ENCODE measurements at regions not wholly inside any gene's neighbourhood (a gene's known extent, or its start where the extent isn't known, plus 50 kb on each side); places are given as distances from the start of the nearest gene placed in this dataset.

- Histone ChIP-seq H3K9me3 (replicated peaks; ENCODE audit: control insufficient read depth, insufficient read depth, low read length) (no peaks in the 10 kb centered on the region), H3K4me1 (ENCODE audit: control insufficient read depth, extremely low read depth, insufficient read depth, low read length) (no peaks in the 10 kb centered on the region), H4K20me1 (replicated peaks; ENCODE audit: control insufficient read depth, extremely low read depth, insufficient read depth, low read length) (no peaks in the 10 kb centered on the region), H3K79me2 (ENCODE audit: control insufficient read depth, insufficient read depth, low read length) (no peaks in the 10 kb centered on the region), H2AFZ (ENCODE audit: low read depth, low read length) (no peak overlapping the region), H3K27me3 (ENCODE audit: control insufficient read depth in 2 of 2, insufficient read depth in 2 of 2, low read length in 2 of 2) (no peaks in the 10 kb centered on the region), H3K27ac (ENCODE audit: insufficient read depth, low read depth, low read length) (no peak overlapping the region), H3K9ac (replicated peaks; ENCODE audit: extremely low read depth, insufficient read depth, low read length) (no peak overlapping the region), H3K9me1 (replicated peaks; ENCODE audit: control insufficient read depth, extremely low read depth, insufficient read depth, low read length) (no peaks in the 10 kb centered on the region), H3K4me3 (replicated peaks in 1 of 3; ENCODE audit: insufficient read depth in 1 of 3, low read depth in 1 of 3, low read length in 3 of 3) (no peak overlapping the region), H3K4me2 (ENCODE audit: insufficient read depth, low read length) (no peak overlapping the region), H3K36me3 (ENCODE audit: control insufficient read depth in 2 of 2, extremely low read depth in 1 of 2, insufficient read depth in 2 of 2, low read length in 2 of 2) (no peaks in the 10 kb centered on the region)
- no TSS peak for BruUV-seq (replicated peaks)
- intact Hi-C loops (cut with micrococcal nuclease) (no loop called here), dilution Hi-C loops (cut with MboI; ENCODE audit: extremely low pct_ligation_motif_present, low sequenced_read_pairs) (no loop called here)
- POLR2A ChIA-PET: no interaction called here
- CTCF ChIA-PET: no interaction called here
- DNase-seq (ENCODE audit: low read depth, low spot score) (no peak), FAIRE-seq (no peak)
- no peak for TF ChIP-seq POLR2AphosphoS5 (IDR thresholded peaks at IDR 0.05; ENCODE audit: insufficient read depth, low read depth, low read length)
- TF ChIP-seq, protein P1, sequence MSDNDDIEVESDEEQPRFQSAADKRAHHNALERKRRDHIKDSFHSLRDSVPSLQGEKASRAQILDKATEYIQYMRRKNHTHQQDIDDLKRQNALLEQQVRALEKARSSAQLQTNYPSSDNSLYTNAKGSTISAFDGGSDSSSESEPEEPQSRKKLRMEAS (IDR thresholded peaks at IDR 0.05; ENCODE audit: insufficient read depth, insufficient read length): no peak
- no peak for TF ChIP-seq JUN (IDR thresholded peaks at IDR 0.05; ENCODE audit: borderline replicate concordance, insufficient read depth, insufficient read length, low read depth)
- TF ChIP-seq GATA2 (IDR thresholded peaks at IDR 0.05; ENCODE audit: insufficient read depth, insufficient read length, low read depth, low read length): no peak
- no peak for TF ChIP-seq FOS (IDR thresholded peaks at IDR 0.05; ENCODE audit: borderline replicate concordance, insufficient read depth, low read length)
- TF ChIP-seq CTCF (IDR thresholded peaks at IDR 0.05; ENCODE audit: extremely low read depth in 1 of 2, insufficient read depth in 1 of 2, low read depth in 1 of 2, low read length in 2 of 2): no peak
- no peak for TF ChIP-seq EZH2 (IDR thresholded peaks at IDR 0.05; ENCODE audit: borderline replicate concordance, low read depth, low read length, severe bottlenecking)
- TF ChIP-seq MYC (IDR thresholded peaks at IDR 0.05; ENCODE audit: low read depth, low read length): no peak
- TF ChIP-seq POLR2A (IDR thresholded peaks at IDR 0.05; ENCODE audit: low read depth, low read length): no peak
Measured at GRCh38 chr9:27633764-27634163, 60.5 kb upstream of the C9orf72 start.
